Glutamatergic neuron (in vitro differentiated cells): ENCODE measurements at regions not wholly inside any gene's neighbourhood (a gene's known extent, or its start where the extent isn't known, plus 50 kb on each side); places are given as distances from the start of the nearest gene placed in this dataset.

ENCODE experiments used
- DNase-seq: peaks from one replicate; pipeline ENCODE4 v3.0.0; 2022
- H3K27ac Mint-ChIP-seq: one replicate; pipeline ENCODE4 v1.8.0; 2020; ENCODE audit warnings: mild to moderate bottlenecking, mixed read lengths, inconsistent platforms; ENCODE audit not compliant: unreplicated experiment
- H3K27me3 Mint-ChIP-seq: one replicate; pipeline ENCODE4 v1.8.0; 2020; ENCODE audit warnings: mild to moderate bottlenecking, moderate library complexity, mixed read lengths, inconsistent platforms; ENCODE audit not compliant: unreplicated experiment
- H3K36me3 Mint-ChIP-seq: one replicate; pipeline ENCODE4 v1.8.0; 2020; ENCODE audit warnings: mild to moderate bottlenecking, mixed read lengths, inconsistent platforms; ENCODE audit not compliant: unreplicated experiment
- H3K4me1 Mint-ChIP-seq: one replicate; pipeline ENCODE4 v1.8.0; 2020; ENCODE audit warnings: mild to moderate bottlenecking, low read depth, mixed read lengths, inconsistent platforms; ENCODE audit not compliant: unreplicated experiment
- H3K4me3 Mint-ChIP-seq: one replicate; pipeline ENCODE4 v1.8.0; 2020; ENCODE audit warnings: mild to moderate bottlenecking, mixed read lengths, inconsistent platforms; ENCODE audit not compliant: unreplicated experiment
- H3K9me3 Mint-ChIP-seq: one replicate; pipeline ENCODE4 v1.8.0; 2020; ENCODE audit warnings: mild to moderate bottlenecking, moderate library complexity, mixed read lengths, inconsistent platforms; ENCODE audit not compliant: unreplicated experiment
- TF ChIP-seq, protein P1 (sequence below): fragments of 200-600 bp; sonication (generic); IDR thresholded peaks from one replicate; pipeline ENCODE4 v1.5.0; 2021; ENCODE audit not compliant: partially characterized antibody, unreplicated experiment

GRCh38 chr5:54772684-54773083 lies 212.7 kb downstream of the ESM1 start:
- H3K4me1 Mint-ChIP-seq = peaks cover 24% of the 10 kb centered on the region
- TF ChIP-seq, protein P1, sequence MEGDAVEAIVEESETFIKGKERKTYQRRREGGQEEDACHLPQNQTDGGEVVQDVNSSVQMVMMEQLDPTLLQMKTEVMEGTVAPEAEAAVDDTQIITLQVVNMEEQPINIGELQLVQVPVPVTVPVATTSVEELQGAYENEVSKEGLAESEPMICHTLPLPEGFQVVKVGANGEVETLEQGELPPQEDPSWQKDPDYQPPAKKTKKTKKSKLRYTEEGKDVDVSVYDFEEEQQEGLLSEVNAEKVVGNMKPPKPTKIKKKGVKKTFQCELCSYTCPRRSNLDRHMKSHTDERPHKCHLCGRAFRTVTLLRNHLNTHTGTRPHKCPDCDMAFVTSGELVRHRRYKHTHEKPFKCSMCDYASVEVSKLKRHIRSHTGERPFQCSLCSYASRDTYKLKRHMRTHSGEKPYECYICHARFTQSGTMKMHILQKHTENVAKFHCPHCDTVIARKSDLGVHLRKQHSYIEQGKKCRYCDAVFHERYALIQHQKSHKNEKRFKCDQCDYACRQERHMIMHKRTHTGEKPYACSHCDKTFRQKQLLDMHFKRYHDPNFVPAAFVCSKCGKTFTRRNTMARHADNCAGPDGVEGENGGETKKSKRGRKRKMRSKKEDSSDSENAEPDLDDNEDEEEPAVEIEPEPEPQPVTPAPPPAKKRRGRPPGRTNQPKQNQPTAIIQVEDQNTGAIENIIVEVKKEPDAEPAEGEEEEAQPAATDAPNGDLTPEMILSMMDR = no peak
- DNase-seq = no peak
- H3K27me3 Mint-ChIP-seq = no peaks in the 10 kb centered on the region
- H3K9me3 Mint-ChIP-seq = peaks cover 5% of the 10 kb centered on the region
- H3K4me3 Mint-ChIP-seq = no peak overlapping the region
- no peaks in the 10 kb centered on the region for H3K36me3 Mint-ChIP-seq
- no peak overlapping the region for H3K27ac Mint-ChIP-seq

DNA sequence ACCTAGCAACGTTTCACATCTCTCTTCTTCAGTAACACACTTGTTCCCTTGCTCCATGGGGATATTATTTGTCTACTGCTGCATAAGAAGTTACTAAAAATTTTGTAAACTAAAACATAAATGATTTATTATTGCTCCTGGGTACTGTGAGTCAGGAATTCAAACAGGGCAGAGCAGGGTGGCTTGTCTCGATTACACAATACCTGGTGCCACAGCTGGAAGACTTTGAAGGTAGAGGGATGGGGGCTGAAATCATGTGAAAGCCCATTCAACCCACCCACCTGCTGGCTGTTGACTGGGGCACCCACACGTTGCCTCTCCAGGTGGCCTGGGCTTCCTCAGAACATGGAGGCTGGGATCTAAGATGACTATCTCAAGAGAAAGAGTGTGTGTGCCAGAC lies 213.2 kb downstream of the ESM1 start:
- no peak for DNase-seq
- Mint-ChIP-seq H3K4me3 (no peak overlapping the region), H3K4me1 (peaks cover 24% of the 10 kb centered on the region), H3K27ac (no peak overlapping the region), H3K9me3 (peaks cover 5% of the 10 kb centered on the region), H3K27me3 (no peaks in the 10 kb centered on the region), H3K36me3 (no peaks in the 10 kb centered on the region)
- TF ChIP-seq, protein P1 = no peak

DNA sequence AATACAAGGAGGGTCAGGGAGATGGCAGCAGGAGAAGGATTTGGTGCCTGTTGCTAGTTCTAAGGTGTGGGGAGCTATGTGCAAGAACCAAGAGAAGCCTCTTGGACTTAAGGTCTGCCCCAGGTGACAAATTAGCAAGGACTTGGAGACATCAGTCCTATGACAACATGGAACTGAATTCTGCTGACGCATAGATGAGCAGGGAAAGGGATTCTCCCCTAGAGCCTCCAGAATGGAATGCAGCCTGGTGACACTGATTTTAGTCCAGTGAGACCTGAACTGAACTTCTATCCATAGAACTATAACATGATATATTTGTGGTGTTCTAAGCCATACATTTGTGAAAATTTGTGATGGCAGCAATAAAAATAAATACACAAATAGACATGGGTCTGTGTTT lies 215.6 kb downstream of the ESM1 start:
- H3K27ac Mint-ChIP-seq = no peak overlapping the region

GRCh38 chr5:54769072-54769471 lies 216.3 kb downstream of the ESM1 start:
- Mint-ChIP-seq H3K9me3 (peaks cover 2% of the 10 kb centered on the region), H3K27ac (no peak overlapping the region), H3K4me1 (peaks cover 5% of the 10 kb centered on the region), H3K4me3 (no peak overlapping the region), H3K36me3 (no peaks in the 10 kb centered on the region), H3K27me3 (no peaks in the 10 kb centered on the region)
- no peak for DNase-seq
- TF ChIP-seq, protein P1 = no peak

More for the DNA sequence above, 215.6 kb downstream of the ESM1 start:
- Mint-ChIP-seq H3K4me3 (no peak overlapping the region), H3K9me3 (peaks cover 2% of the 10 kb centered on the region), H3K4me1 (peaks cover 7% of the 10 kb centered on the region), H3K27me3 (no peaks in the 10 kb centered on the region), H3K36me3 (no peaks in the 10 kb centered on the region)
- DNase-seq = no peak
- TF ChIP-seq, protein P1 = no peak

- no peaks in the 10 kb centered on the region for H3K36me3 Mint-ChIP-seq
- H3K27ac Mint-ChIP-seq = no peak overlapping the region
- H3K27me3 Mint-ChIP-seq = no peaks in the 10 kb centered on the region
- no peak overlapping the region for H3K4me3 Mint-ChIP-seq
- peaks cover 2% of the 10 kb centered on the region for H3K9me3 Mint-ChIP-seq
- H3K4me1 Mint-ChIP-seq = peaks cover 5% of the 10 kb centered on the region
- DNase-seq = no peak
- TF ChIP-seq, protein P1 = no peak
Observed at GRCh38 chr5:54766748-54767147, 218.6 kb downstream of the ESM1 start.
